Stimulated activated CD8-positive, alpha-beta memory T cell treated with anti-CD3 and anti-CD28 coated beads, Interleukin-2, amount 100 ng/mL, for 48 hours (primary cell): ENCODE measurements at regions not wholly inside any gene's neighbourhood (a gene's known extent, or its start where the extent isn't known, plus 50 kb on each side); places are given as distances from the start of the nearest gene placed in this dataset.
"Not testable (repeated sequence)": the region's sequence is repeated elsewhere in the genome, so short reads cannot be mapped to it uniquely, and the experiment has no call there.

Source experiments
- DNase-seq, 2 donors: peaks; one replicate each; pipeline ENCODE4 v3.0.0-alpha.2; 2020; ENCODE audit warnings: low read depth in 2 of 2

GRCh38 chr9:18294229-18294628 lies 179.7 kb upstream of the ADAMTSL1 start:
- DNase-seq: no peak

GRCh38 chr9:18296702-18297055 lies 177.3 kb upstream of the ADAMTSL1 start:
- no peak for DNase-seq

- DNase-seq: no peak
Measured at GRCh38 chr9:18297056-18297841, 176.7 kb upstream of the ADAMTSL1 start.

GRCh38 chr9:18299449-18299848 lies 174.5 kb upstream of the ADAMTSL1 start:
- DNase-seq: no peak

GRCh38 chr9:18305167-18305806 lies 168.7 kb upstream of the ADAMTSL1 start:
- not testable (repeated sequence) for DNase-seq

- DNase-seq: no peak
Measured at GRCh38 chr9:18314316-18314715, 159.6 kb upstream of the ADAMTSL1 start.

GRCh38 chr9:18317896-18318295 lies 156.1 kb upstream of the ADAMTSL1 start:
- DNase-seq: no peak

GRCh38 chr9:18319918-18320445 lies 154.0 kb upstream of the ADAMTSL1 start:
- no peak for DNase-seq

- no peak for DNase-seq
Measured at GRCh38 chr9:18324928-18325745, 148.8 kb upstream of the ADAMTSL1 start.

- not testable (repeated sequence) for DNase-seq
Measured at GRCh38 chr9:18325746-18326011, 148.3 kb upstream of the ADAMTSL1 start.

GRCh38 chr9:18327121-18327520 lies 146.8 kb upstream of the ADAMTSL1 start:
- DNase-seq: no peak

GRCh38 chr9:18330401-18331309 lies 143.3 kb upstream of the ADAMTSL1 start:
- no peak for DNase-seq

GRCh38 chr9:18331310-18331684 lies 142.7 kb upstream of the ADAMTSL1 start:
- DNase-seq: no peak

- no peak for DNase-seq
Measured at GRCh38 chr9:18331808-18332209, 142.1 kb upstream of the ADAMTSL1 start.

- DNase-seq: no peak
Measured at GRCh38 chr9:18333157-18333556, 140.8 kb upstream of the ADAMTSL1 start.

- DNase-seq: no peak
Measured at GRCh38 chr9:18335825-18336224, 138.1 kb upstream of the ADAMTSL1 start.

GRCh38 chr9:18338042-18338441 lies 135.9 kb upstream of the ADAMTSL1 start:
- no peak for DNase-seq

GRCh38 chr9:18343784-18344183 lies 130.2 kb upstream of the ADAMTSL1 start:
- DNase-seq: no peak

GRCh38 chr9:18346745-18347144 lies 127.2 kb upstream of the ADAMTSL1 start:
- no peak for DNase-seq

GRCh38 chr9:18347386-18348082 lies 126.4 kb upstream of the ADAMTSL1 start:
- no peak for DNase-seq

GRCh38 chr9:18348083-18348475 lies 125.9 kb upstream of the ADAMTSL1 start:
- DNase-seq: no peak
